ENCODE measurements at regions not wholly inside any gene's neighbourhood (a gene's known extent, or its start where the extent isn't known, plus 50 kb on each side); places are given as distances from the start of the nearest gene placed in this dataset.
"Not testable (repeated sequence)": the region's sequence is repeated elsewhere in the genome, so short reads cannot be mapped to it uniquely, and the experiment has no call there.

DNA sequence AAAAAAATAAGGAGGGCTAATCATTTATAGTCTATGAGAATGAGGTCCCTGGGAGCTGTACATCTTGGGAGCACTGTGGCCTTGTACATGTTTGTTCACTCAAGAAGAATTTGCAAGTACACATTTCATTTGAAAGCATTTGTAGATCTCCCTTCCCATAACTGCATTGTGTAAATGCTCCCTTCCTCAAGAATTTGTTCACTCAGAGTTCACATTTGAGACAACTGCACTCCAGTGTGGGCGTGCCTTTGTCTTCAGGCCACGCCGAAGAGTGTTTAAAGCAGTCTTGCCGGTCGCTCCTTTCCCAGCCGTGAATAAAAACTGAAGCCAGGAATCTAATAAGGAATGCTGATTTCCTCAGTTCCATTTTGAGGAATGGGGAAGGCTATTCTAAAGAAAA is 291.1 kb upstream of the LYZL1 start:
- TF ChIP-seq, protein P1, sequence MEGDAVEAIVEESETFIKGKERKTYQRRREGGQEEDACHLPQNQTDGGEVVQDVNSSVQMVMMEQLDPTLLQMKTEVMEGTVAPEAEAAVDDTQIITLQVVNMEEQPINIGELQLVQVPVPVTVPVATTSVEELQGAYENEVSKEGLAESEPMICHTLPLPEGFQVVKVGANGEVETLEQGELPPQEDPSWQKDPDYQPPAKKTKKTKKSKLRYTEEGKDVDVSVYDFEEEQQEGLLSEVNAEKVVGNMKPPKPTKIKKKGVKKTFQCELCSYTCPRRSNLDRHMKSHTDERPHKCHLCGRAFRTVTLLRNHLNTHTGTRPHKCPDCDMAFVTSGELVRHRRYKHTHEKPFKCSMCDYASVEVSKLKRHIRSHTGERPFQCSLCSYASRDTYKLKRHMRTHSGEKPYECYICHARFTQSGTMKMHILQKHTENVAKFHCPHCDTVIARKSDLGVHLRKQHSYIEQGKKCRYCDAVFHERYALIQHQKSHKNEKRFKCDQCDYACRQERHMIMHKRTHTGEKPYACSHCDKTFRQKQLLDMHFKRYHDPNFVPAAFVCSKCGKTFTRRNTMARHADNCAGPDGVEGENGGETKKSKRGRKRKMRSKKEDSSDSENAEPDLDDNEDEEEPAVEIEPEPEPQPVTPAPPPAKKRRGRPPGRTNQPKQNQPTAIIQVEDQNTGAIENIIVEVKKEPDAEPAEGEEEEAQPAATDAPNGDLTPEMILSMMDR (conservative IDR thresholded peaks at IDR 0.05) = no peak
- H3K27ac ChIP-seq = no peak overlapping the region

DNA sequence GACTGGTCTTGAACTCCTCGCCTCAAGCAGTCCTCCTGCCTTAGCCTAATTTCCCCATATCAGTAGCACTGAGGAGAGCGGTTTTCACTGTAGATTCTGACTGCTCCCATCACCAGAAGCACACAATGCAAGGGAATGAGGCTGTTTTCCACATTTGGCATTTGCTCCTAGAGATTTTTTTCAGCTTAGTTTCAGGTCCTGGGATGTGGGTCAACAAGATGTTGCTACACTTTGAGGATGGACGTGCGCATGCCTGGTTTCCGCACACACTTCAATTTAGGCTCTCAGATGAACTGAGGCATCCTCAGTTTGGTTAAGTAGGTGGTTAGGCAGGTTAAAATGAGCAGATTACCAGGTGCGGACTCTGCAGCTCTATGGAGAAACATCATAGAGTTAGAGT is 287.1 kb upstream of the LYZL1 start:
- no peak overlapping the region for H3K27ac ChIP-seq
- TF ChIP-seq, protein P1 (conservative IDR thresholded peaks at IDR 0.05) = no peak
- TF ChIP-seq ZFX (IDR thresholded peaks at IDR 0.05) = no peak

DNA sequence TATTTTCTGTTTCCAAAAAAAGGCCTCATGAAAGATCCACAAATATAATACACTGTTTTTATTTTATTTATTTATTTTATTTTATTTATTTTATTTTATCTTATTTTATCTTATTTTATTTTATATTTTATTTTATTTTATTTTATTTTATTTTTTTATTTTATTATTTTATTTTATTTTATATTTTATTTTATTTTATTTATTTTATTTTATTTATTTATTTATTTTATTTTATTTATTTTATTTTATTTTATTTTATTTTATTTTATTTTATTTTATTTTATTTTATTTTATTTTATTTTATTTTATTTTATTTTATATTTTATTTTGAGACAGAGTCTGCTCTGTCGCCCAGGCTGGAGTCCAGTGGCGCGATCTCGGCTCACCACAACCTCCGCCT is 285.9 kb upstream of the LYZL1 start:
- not testable (repeated sequence) for H3K27ac ChIP-seq

DNA sequence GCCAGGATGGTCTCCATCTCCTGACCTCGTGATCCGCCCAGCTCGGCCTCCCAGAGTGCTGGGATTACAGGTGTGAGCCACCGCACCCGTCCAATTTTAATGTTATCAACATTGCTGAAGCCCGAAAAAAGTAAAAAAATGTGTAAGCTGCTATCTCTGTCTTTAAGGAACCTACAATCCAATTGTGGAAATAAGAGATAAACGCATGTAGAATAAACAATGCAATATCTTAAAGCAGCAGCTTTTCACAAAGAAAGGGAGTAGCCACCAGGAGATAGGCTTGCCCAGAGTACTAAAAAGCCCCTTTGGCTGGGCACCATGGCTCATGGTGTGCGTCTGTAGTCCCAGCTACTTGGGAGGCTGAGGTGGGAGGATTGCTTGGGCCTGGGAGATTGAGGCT is 282.9 kb upstream of the LYZL1 start:
- no peak overlapping the region for H3K27ac ChIP-seq
- TF ChIP-seq ZFX (IDR thresholded peaks at IDR 0.05) = no peak
- TF ChIP-seq, protein P1 (conservative IDR thresholded peaks at IDR 0.05) = no peak

DNA sequence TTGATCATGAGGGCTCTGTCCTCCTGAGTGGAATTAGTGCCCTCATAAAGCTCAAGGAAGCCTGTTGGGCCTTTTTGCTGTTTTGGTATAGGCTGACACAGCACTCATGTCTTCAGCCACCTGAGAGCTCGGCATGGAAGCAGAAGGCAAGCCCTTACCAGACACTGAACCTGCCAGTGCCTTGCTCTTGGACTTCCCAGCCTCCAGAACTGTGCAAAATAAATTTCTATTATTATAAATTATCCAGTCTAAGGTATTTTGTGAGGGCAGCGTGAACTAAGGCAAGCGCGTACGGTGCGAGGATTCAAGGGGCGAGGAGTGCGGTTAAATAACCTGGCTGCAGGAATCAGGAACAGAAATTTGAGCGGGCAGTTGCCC is 281.5 kb upstream of the LYZL1 start:
- no peak overlapping the region for H3K27ac ChIP-seq
- no peak for TF ChIP-seq ZFX (IDR thresholded peaks at IDR 0.05)
- TF ChIP-seq, protein P1 (conservative IDR thresholded peaks at IDR 0.05) = no peak

DNA sequence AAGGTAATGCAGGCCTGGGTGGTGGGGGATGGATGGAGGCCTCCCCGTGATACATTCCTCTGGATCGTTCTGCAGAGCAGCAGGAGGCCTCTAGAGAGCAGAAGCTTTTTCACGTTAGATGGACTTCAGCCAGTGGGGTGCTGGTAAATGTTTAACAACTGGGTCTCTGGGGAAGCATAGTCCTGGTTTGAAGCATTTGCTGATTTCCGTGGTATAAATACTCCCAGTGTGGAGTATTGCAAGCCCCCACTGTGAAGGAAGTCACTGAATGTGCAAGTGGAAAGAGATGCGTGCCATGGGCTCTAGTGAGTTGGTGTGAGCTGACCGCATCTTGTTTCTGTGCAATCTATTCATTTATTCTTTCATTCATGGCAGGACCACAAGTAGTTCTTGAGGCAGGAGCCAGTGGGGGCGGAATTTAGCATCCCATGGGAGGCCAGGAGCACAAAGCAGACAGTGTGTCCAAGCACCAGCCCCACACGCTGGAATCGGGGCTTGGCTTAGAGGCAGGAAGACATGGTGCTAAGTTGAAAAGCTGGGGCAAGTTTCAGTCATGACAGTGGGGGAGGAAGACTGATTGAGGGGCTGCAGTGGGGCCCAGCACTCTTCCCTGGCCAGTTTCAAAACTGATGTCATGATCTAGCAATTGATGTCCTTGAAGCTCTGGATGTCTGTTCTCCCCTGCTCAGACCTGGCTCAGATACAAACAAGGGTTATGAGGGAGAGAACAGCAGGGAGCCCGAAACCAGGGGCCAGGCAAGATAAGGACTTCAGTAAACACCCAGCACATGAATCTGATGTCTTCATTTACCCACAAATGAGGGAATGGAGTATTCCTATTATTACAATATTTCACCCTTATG is 280.9 kb upstream of the LYZL1 start:
- no peak overlapping the region for H3K27ac ChIP-seq
- TF ChIP-seq, protein P1 (conservative IDR thresholded peaks at IDR 0.05) = no peak
- TF ChIP-seq ZFX (IDR thresholded peaks at IDR 0.05) = no peak

DNA sequence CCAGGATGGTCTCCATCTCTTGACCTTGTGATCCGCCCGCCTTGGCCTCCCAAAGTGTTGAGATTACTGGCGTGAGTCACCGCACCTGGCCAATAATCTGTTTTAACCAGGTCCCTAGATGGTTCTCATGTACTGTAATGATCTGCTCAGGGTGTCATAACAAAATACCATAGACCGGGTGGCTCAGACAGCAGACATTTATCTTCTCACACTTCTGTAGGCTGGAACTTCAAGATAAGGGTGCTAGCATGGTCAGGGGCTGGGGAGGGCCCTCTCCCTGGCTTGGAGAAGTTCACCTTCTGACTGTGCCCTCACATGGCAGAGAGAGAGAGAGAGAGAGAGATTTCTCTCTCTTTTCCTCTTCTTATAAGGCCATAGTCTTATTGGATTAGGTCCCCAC is 279.4 kb upstream of the LYZL1 start:
- TF ChIP-seq ZFX (IDR thresholded peaks at IDR 0.05) = no peak
- TF ChIP-seq, protein P1 (conservative IDR thresholded peaks at IDR 0.05) = no peak
- H3K27ac ChIP-seq = no peak overlapping the region

DNA sequence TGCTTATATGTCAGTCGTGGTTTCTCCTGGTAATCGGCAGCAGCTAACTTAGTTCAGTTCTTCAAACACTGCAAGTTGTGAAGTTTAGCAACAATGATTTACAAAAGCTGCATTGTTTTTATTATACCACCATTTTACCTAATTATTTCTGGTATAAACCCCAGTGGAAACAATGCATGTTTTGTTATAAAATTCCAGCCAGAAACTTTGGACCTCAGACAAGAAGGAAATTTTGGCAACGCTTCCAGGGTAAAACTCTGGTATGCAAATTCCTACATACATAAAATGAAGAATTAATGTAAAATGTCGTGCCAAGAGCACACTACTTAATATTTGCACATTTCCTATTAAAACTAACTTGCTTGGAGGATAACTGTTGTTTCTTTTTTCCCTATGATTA is 277.4 kb upstream of the LYZL1 start:
- TF ChIP-seq, protein P1 (conservative IDR thresholded peaks at IDR 0.05) = no peak
- no peak for TF ChIP-seq ZFX (IDR thresholded peaks at IDR 0.05)
- no peak overlapping the region for H3K27ac ChIP-seq
